ENCODE measurements at regions not wholly inside any gene's neighbourhood (a gene's known extent, or its start where the extent isn't known, plus 50 kb on each side); places are given as distances from the start of the nearest gene placed in this dataset.

- TF ChIP-seq TCF12 (IDR thresholded peaks at IDR 0.05; ENCODE audit: low read depth, low read length) (no peak), ATF3 (IDR thresholded peaks at IDR 0.05; ENCODE audit: insufficient read depth, low read depth, low read length) (no peak), MAFK (IDR thresholded peaks at IDR 0.05; ENCODE audit: low read depth, low read length) (no peak), JUND (IDR thresholded peaks at IDR 0.05; ENCODE audit: low read length) (no peak), SRF (IDR thresholded peaks at IDR 0.05; ENCODE audit: low read depth, low read length) (no peak), EGR1 (IDR thresholded peaks at IDR 0.05; ENCODE audit: borderline replicate concordance, low read depth, low read length) (no peak), EZH2 (IDR thresholded peaks at IDR 0.05; ENCODE audit: low read depth, low read length, severe bottlenecking) (no peak), ASH2L (IDR thresholded peaks at IDR 0.05; ENCODE audit: low read length) (no peak), ZNF274 (IDR thresholded peaks at IDR 0.05; ENCODE audit: borderline replicate concordance, extremely low read depth, low read length) (no peak), POU5F1 (IDR thresholded peaks at IDR 0.05; ENCODE audit: low read depth, low read length) (no peak), NANOG (IDR thresholded peaks at IDR 0.05; ENCODE audit: insufficient read depth, low read depth, low read length, poor library complexity, severe bottlenecking) (no peak), BACH1 (IDR thresholded peaks at IDR 0.05; ENCODE audit: low read length) (no peak), KDM4A (IDR thresholded peaks at IDR 0.05; ENCODE audit: low read depth, low read length, severe bottlenecking) (no peak), RXRA (IDR thresholded peaks at IDR 0.05; ENCODE audit: insufficient read depth, low read depth, low read length) (no peak), EP300 (IDR thresholded peaks at IDR 0.05; ENCODE audit: borderline replicate concordance in 1 of 2, low read depth in 2 of 2, low read length in 2 of 2) (no peak), SP2 (IDR thresholded peaks at IDR 0.05; ENCODE audit: low read length) (no peak), FOSL1 (IDR thresholded peaks at IDR 0.05; ENCODE audit: insufficient read depth, low read depth, low read length) (no peak)
- TF ChIP-seq, protein P1, sequence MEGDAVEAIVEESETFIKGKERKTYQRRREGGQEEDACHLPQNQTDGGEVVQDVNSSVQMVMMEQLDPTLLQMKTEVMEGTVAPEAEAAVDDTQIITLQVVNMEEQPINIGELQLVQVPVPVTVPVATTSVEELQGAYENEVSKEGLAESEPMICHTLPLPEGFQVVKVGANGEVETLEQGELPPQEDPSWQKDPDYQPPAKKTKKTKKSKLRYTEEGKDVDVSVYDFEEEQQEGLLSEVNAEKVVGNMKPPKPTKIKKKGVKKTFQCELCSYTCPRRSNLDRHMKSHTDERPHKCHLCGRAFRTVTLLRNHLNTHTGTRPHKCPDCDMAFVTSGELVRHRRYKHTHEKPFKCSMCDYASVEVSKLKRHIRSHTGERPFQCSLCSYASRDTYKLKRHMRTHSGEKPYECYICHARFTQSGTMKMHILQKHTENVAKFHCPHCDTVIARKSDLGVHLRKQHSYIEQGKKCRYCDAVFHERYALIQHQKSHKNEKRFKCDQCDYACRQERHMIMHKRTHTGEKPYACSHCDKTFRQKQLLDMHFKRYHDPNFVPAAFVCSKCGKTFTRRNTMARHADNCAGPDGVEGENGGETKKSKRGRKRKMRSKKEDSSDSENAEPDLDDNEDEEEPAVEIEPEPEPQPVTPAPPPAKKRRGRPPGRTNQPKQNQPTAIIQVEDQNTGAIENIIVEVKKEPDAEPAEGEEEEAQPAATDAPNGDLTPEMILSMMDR (IDR thresholded peaks at IDR 0.05; ENCODE audit: control extremely low read depth in 1 of 3, insufficient read depth in 1 of 3, low read depth in 1 of 3, low read length in 3 of 3) = no peak
- TF ChIP-seq, protein P2, sequence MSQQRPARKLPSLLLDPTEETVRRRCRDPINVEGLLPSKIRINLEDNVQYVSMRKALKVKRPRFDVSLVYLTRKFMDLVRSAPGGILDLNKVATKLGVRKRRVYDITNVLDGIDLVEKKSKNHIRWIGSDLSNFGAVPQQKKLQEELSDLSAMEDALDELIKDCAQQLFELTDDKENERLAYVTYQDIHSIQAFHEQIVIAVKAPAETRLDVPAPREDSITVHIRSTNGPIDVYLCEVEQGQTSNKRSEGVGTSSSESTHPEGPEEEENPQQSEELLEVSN (IDR thresholded peaks at IDR 0.05) = no peak
Measured at GRCh38 chr1:222288053-222288452, 259.9 kb downstream of the HHIPL2 start (continued).

All from H1 (cell line).